HG02870 (cell line): ENCODE measurements at regions not wholly inside any gene's neighbourhood (a gene's known extent, or its start where the extent isn't known, plus 50 kb on each side); places are given as distances from the start of the nearest gene placed in this dataset.

ENCODE experiments used
- ATAC-seq: cut with Tn5 transposase; IDR thresholded peaks from one replicate; pipeline ENCODE4 v1.9.1; 2021; ENCODE audit warnings: mild to moderate bottlenecking, moderate library complexity; ENCODE audit not compliant: unreplicated experiment

- no peak for ATAC-seq
These were observed 331.5 kb upstream of the EMCN start for GRCh38 chr4:100849319-100849718.

GRCh38 chr4:100848841-100849240 lies 331.0 kb upstream of the EMCN start:
- ATAC-seq, result peak; percentile 79

GRCh38 chr4:100843910-100844309 lies 326.1 kb upstream of the EMCN start:
- ATAC-seq, result peak; percentile 89

- ATAC-seq, result no peak
These were observed 325.0 kb upstream of the EMCN start for GRCh38 chr4:100842856-100843255.

GRCh38 chr4:100841911-100842310 lies 324.1 kb upstream of the EMCN start:
- no peak for ATAC-seq

GRCh38 chr4:100839712-100840111 lies 321.9 kb upstream of the EMCN start:
- ATAC-seq, result no peak

- no peak for ATAC-seq
These were observed 320.5 kb upstream of the EMCN start for GRCh38 chr4:100838286-100838685.

GRCh38 chr4:100836929-100837328 lies 319.1 kb upstream of the EMCN start:
- no peak for ATAC-seq

GRCh38 chr4:100834616-100835015 lies 316.8 kb upstream of the EMCN start:
- ATAC-seq, result no peak

GRCh38 chr4:100833906-100834305 lies 316.1 kb upstream of the EMCN start:
- ATAC-seq, result no peak

- ATAC-seq, result no peak
These were observed 311.3 kb upstream of the EMCN start for GRCh38 chr4:100828986-100829685.

- ATAC-seq, result no peak
These were observed 310.5 kb upstream of the EMCN start for GRCh38 chr4:100828364-100828763.

GRCh38 chr4:100827756-100828155 lies 309.9 kb upstream of the EMCN start:
- no peak for ATAC-seq

GRCh38 chr4:100826808-100827548 lies 309.2 kb upstream of the EMCN start:
- ATAC-seq, result no peak

- ATAC-seq, result no peak
These were observed 308.2 kb upstream of the EMCN start for GRCh38 chr4:100826067-100826466.

- peak; percentile 7 for ATAC-seq
These were observed 306.1 kb upstream of the EMCN start for GRCh38 chr4:100823993-100824323.

- peak; percentile 75 for ATAC-seq
These were observed 305.5 kb upstream of the EMCN start for GRCh38 chr4:100823066-100823992.

GRCh38 chr4:100820249-100820648 lies 302.4 kb upstream of the EMCN start:
- no peak for ATAC-seq

- ATAC-seq, result no peak
These were observed 301.7 kb upstream of the EMCN start for GRCh38 chr4:100819505-100819904.

GRCh38 chr4:100816436-100817045 lies 298.7 kb upstream of the EMCN start:
- ATAC-seq, result no peak

- no peak for ATAC-seq
These were observed 293.2 kb upstream of the EMCN start for GRCh38 chr4:100811046-100811445.
